Adrenal gland (tissue), 5 donors: ENCODE measurements at regions not wholly inside any gene's neighbourhood (a gene's known extent, or its start where the extent isn't known, plus 50 kb on each side); places are given as distances from the start of the nearest gene placed in this dataset.

Experiments
- POLR2A ChIP-seq, 2 donors: fragments of 450-650 bp; IDR thresholded peaks; one replicate each; pipeline ENCODE4 v1.6.1; 2017; ENCODE audit warnings: antibody characterized with exemption in 2 of 2, mild to moderate bottlenecking in 2 of 2, moderate library complexity in 1 of 2
- TF ChIP-seq, protein P1 (sequence below), 6 experiments: fragments of 450-650 bp in 4 of 6; fragments of 200-600 bp in 2 of 6; sonication (generic) in 1 of 6; IDR thresholded peaks; 1 replicate in 5 of 6; 2 replicates in 1 of 6; pipeline versions ENCODE4 v1.5.1 to v1.8.0; 2016 to 2021; ENCODE audit warnings: antibody characterized with exemption in 6 of 6, mild to moderate bottlenecking in 2 of 6, moderate library complexity in 1 of 6
- donor health status: DM: no; HTN: no; CAD: no.

DNA sequence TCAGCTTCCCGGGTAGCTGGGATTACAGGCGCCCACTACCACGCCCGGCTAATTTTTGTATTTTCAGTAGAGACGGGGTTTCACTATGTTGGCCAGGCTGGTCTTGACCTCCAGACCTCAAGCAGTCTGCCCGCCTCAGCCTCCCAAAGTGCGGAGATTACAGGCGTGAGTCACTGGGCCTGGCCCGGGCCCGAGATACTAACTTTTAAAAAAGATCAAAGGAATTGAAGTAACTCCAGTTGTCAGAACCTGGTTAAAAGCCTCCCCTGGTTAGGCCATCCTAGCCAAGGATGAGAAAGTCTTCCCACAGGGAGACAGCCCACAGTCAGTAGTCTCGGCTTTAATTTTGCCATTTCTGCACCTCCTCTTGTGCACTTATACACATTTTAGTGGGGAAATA lies 212.3 kb upstream of the MCTP2 start:
- TF ChIP-seq POLR2A (IDR thresholded peaks at IDR 0.05): no peak
- TF ChIP-seq, protein P1, sequence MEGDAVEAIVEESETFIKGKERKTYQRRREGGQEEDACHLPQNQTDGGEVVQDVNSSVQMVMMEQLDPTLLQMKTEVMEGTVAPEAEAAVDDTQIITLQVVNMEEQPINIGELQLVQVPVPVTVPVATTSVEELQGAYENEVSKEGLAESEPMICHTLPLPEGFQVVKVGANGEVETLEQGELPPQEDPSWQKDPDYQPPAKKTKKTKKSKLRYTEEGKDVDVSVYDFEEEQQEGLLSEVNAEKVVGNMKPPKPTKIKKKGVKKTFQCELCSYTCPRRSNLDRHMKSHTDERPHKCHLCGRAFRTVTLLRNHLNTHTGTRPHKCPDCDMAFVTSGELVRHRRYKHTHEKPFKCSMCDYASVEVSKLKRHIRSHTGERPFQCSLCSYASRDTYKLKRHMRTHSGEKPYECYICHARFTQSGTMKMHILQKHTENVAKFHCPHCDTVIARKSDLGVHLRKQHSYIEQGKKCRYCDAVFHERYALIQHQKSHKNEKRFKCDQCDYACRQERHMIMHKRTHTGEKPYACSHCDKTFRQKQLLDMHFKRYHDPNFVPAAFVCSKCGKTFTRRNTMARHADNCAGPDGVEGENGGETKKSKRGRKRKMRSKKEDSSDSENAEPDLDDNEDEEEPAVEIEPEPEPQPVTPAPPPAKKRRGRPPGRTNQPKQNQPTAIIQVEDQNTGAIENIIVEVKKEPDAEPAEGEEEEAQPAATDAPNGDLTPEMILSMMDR (IDR thresholded peaks at IDR 0.05): no peak
